Thymus (tissue), 11 donors: ENCODE measurements at regions not wholly inside any gene's neighbourhood (a gene's known extent, or its start where the extent isn't known, plus 50 kb on each side); places are given as distances from the start of the nearest gene placed in this dataset.

Source experiments
- DNase-seq, 9 donors: peaks; one replicate each; pipeline ENCODE4 v3.0.0-alpha.2; 2013; ENCODE audit warnings: low spot score in 9 of 9, low read depth in 6 of 9, missing footprints in 1 of 9
- H3K27ac ChIP-seq, 2 donors: one replicate each; pipeline ENCODE4 v1.5.1; 2013; ENCODE audit warnings: control low read depth in 1 of 2, low read depth in 1 of 2, low read length in 1 of 2, mild to moderate bottlenecking in 1 of 2, moderate library complexity in 1 of 2
- H3K27me3 ChIP-seq, 2 donors: one replicate each; pipeline ENCODE4 v1.5.1; 2013; ENCODE audit warnings: low read length in 1 of 2; ENCODE audit not compliant: control insufficient read depth in 2 of 2, insufficient read depth in 1 of 2
- H3K36me3 ChIP-seq, 2 donors: one replicate each; pipeline ENCODE4 v1.5.1; 2013; ENCODE audit warnings: low read length in 1 of 2, mild to moderate bottlenecking in 1 of 2, moderate library complexity in 1 of 2; ENCODE audit not compliant: control insufficient read depth in 2 of 2, insufficient read depth in 2 of 2
- H3K4me1 ChIP-seq, 2 donors: one replicate each; pipeline ENCODE4 v1.5.1; 2013; ENCODE audit warnings: low read length in 2 of 2; ENCODE audit not compliant: control insufficient read depth in 2 of 2, insufficient read depth in 2 of 2
- H3K4me3 ChIP-seq, 2 donors: one replicate each; pipeline ENCODE4 v1.5.1; 2013; ENCODE audit warnings: low read length in 2 of 2, control low read depth in 1 of 2, mild to moderate bottlenecking in 1 of 2
- H3K9me3 ChIP-seq, 2 donors: one replicate each; pipeline ENCODE4 v1.5.1; 2013; ENCODE audit warnings: low read length in 1 of 2, mild to moderate bottlenecking in 1 of 2; ENCODE audit not compliant: control insufficient read depth in 2 of 2, insufficient read depth in 1 of 2
- WGBS: extraction: QIAGEN DNeasy Blood & Tissue Kit; methylation state at CpG from one replicate; pipeline ENCODE4 v1.1.7; 2013; 5-methylcytosine and 5-hydroxymethylcytosine counted together
- donor health status: healthy.

DNA sequence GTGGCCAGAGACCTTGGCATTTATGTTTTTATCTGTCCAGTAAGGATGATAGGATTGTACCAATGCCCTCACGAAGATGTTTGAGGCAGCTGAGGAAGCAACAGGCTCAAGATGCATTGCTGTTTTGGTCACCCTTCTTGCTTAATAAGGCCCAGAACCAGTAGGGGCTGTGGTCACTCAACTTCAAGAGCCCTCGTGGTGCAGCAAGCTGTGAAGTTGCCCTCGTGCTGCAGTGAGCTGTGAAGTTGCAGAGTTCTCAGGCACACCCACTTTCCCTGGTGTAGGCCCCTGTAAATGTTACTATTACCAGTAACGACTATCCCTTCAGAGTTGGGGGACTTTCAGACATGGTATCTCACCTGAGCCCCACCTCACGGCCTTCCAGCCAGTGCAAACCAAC lies 207.6 kb upstream of the LYZL1 start:
- H3K4me1 ChIP-seq, result no peaks in the 10 kb centered on the region
- 87% methylated on average over 5 of the region's 5 CpGs for WGBS
- H3K4me3 ChIP-seq, result no peak overlapping the region
- DNase-seq, result no peak
- no peaks in the 10 kb centered on the region for H3K36me3 ChIP-seq
- no peak overlapping the region for H3K27ac ChIP-seq
- H3K27me3 ChIP-seq, result no peaks in the 10 kb centered on the region
- no peaks in the 10 kb centered on the region for H3K9me3 ChIP-seq

DNA sequence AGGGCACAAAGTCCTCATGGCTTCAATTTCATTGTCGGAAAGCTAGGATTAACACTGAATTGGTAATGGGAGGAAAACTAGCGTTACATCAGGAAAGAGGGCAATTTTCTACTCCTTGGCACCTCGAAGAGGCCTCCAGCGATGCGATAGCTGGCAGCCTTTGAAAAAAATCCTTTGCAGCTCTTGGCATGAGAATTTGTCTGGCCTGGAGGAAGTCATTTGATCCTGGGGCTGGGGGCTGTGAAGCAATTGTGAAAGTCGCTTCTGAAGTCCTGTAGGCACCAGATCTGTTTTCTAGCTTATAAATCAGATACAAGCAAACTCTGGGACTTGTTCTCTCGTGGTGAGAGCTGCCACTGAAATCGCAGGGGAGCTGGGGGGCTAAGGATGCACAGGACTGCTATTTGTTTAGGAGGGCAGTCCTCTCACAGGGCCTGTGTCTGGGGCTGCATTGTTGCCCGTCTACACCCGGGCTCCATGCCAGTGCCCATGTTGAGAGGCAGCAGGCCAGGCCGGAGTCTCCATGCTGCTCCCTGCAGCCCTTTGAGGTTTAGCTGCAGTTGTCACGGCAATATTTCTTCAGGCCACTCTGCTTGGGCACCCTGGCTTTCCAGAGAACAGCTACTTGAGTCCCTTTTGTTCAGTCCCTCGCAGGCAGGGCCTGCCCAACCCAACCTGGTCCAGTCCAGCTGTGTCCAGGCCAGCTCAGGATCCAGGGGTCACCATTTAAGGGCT lies 206.8 kb upstream of the LYZL1 start:
- H3K4me3 ChIP-seq, result no peak overlapping the region
- H3K27ac ChIP-seq, result no peak overlapping the region
- no peaks in the 10 kb centered on the region for H3K4me1 ChIP-seq
- WGBS, result 92% methylated on average over 13 of the region's 13 CpGs
- no peak for DNase-seq
- no peaks in the 10 kb centered on the region for H3K9me3 ChIP-seq
- no peaks in the 10 kb centered on the region for H3K27me3 ChIP-seq
- no peaks in the 10 kb centered on the region for H3K36me3 ChIP-seq

GRCh38 chr10:29083096-29083495 lies 205.8 kb upstream of the LYZL1 start:
- no peak for DNase-seq
- H3K27me3 ChIP-seq, result no peaks in the 10 kb centered on the region

GRCh38 chr10:29084681-29085307 lies 204.1 kb upstream of the LYZL1 start:
- Histone ChIP-seq H3K4me1 (no peaks in the 10 kb centered on the region), H3K36me3 (no peaks in the 10 kb centered on the region), H3K27me3 (no peaks in the 10 kb centered on the region), H3K9me3 (no peaks in the 10 kb centered on the region), H3K4me3 (no peak overlapping the region), H3K27ac (no peak overlapping the region)
- no peak for DNase-seq
- WGBS, result 92% methylated on average over 8 of the region's 8 CpGs

More at GRCh38 chr10:29083096-29083495, 205.8 kb upstream of the LYZL1 start:
- Histone ChIP-seq H3K36me3 (no peaks in the 10 kb centered on the region), H3K9me3 (no peaks in the 10 kb centered on the region), H3K4me1 (no peaks in the 10 kb centered on the region), H3K27ac (no peak overlapping the region), H3K4me3 (no peak overlapping the region)
- 77% methylated on average over 6 of the region's 6 CpGs for WGBS

GRCh38 chr10:29089091-29089490 lies 199.8 kb upstream of the LYZL1 start:
- DNase-seq, result no peak

GRCh38 chr10:29096303-29096824 lies 192.5 kb upstream of the LYZL1 start:
- Histone ChIP-seq H3K9me3 (no peaks in the 10 kb centered on the region), H3K4me3 (no peak overlapping the region), H3K27me3 (no peaks in the 10 kb centered on the region), H3K4me1 (no peaks in the 10 kb centered on the region), H3K27ac (no peak overlapping the region), H3K36me3 (no peaks in the 10 kb centered on the region)
- DNase-seq, result no peak
- 60% methylated on average over 2 of the region's 2 CpGs for WGBS

More at GRCh38 chr10:29089091-29089490, 199.8 kb upstream of the LYZL1 start:
- Histone ChIP-seq H3K36me3 (no peaks in the 10 kb centered on the region), H3K9me3 (no peaks in the 10 kb centered on the region), H3K4me1 (no peaks in the 10 kb centered on the region), H3K27ac (no peak overlapping the region), H3K27me3 (no peaks in the 10 kb centered on the region), H3K4me3 (no peak overlapping the region)
- WGBS, result 95% methylated on average over 2 of the region's 2 CpGs

GRCh38 chr10:29098423-29098822 lies 190.4 kb upstream of the LYZL1 start:
- Histone ChIP-seq H3K9me3 (no peaks in the 10 kb centered on the region), H3K36me3 (no peaks in the 10 kb centered on the region), H3K4me1 (no peaks in the 10 kb centered on the region), H3K4me3 (no peak overlapping the region), H3K27me3 (no peaks in the 10 kb centered on the region), H3K27ac (no peak overlapping the region)
- no peak for DNase-seq
- 79% methylated on average over 1 of the region's 1 CpG for WGBS

- H3K27me3 ChIP-seq, result no peaks in the 10 kb centered on the region
- WGBS, result 44% methylated on average over 2 of the region's 2 CpGs
Observed at GRCh38 chr10:29099001-29099400, 189.9 kb upstream of the LYZL1 start.

DNA sequence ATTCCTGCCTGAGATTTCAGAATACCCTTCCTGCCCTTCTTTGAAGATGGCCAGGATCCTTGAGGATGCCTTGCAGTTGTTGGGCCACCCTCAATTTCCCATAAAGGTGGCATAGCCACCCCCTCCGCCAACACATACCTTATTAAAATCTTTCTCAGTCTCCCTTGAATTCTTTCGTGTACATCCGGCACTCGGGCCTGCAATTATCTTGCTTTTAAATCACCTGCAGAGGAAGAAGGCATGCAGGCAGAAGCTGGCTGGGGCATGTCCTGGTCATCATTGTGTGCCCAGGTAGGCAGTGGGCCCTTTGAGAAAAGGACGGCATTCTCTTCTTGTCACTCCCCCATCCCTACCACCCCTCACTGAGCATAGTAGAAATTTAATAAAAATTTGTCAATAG lies 189.5 kb upstream of the LYZL1 start:
- WGBS, result 94% methylated on average over 5 of the region's 5 CpGs
- H3K36me3 ChIP-seq, result no peaks in the 10 kb centered on the region

More at GRCh38 chr10:29099001-29099400, 189.9 kb upstream of the LYZL1 start:
- Histone ChIP-seq H3K9me3 (no peaks in the 10 kb centered on the region), H3K4me3 (no peak overlapping the region), H3K27ac (no peak overlapping the region), H3K36me3 (no peaks in the 10 kb centered on the region), H3K4me1 (no peaks in the 10 kb centered on the region)
- no peak for DNase-seq

More for the DNA sequence above, 189.5 kb upstream of the LYZL1 start:
- DNase-seq, result no peak
- Histone ChIP-seq H3K4me1 (no peaks in the 10 kb centered on the region), H3K4me3 (no peak overlapping the region), H3K9me3 (no peaks in the 10 kb centered on the region), H3K27me3 (no peaks in the 10 kb centered on the region), H3K27ac (no peak overlapping the region)
